ENCODE measurements at regions not wholly inside any gene's neighbourhood (a gene's known extent, or its start where the extent isn't known, plus 50 kb on each side); places are given as distances from the start of the nearest gene placed in this dataset.

GRCh38 chr14:101687756-101688546 is 73.6 kb upstream of the PPP2R5C start (continued):
- TF ChIP-seq, protein P1, sequence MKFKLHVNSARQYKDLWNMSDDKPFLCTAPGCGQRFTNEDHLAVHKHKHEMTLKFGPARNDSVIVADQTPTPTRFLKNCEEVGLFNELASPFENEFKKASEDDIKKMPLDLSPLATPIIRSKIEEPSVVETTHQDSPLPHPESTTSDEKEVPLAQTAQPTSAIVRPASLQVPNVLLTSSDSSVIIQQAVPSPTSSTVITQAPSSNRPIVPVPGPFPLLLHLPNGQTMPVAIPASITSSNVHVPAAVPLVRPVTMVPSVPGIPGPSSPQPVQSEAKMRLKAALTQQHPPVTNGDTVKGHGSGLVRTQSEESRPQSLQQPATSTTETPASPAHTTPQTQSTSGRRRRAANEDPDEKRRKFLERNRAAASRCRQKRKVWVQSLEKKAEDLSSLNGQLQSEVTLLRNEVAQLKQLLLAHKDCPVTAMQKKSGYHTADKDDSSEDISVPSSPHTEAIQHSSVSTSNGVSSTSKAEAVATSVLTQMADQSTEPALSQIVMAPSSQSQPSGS (CRISPR knock-in tag; IDR thresholded peaks at IDR 0.05) = no peak
- TF ChIP-seq HMG20B (CRISPR knock-in tag; IDR thresholded peaks at IDR 0.05) (no peak), ZKSCAN8 (CRISPR knock-in tag; IDR thresholded peaks at IDR 0.05) (0 out of 2 replicates have a peak, but pooled peaks have one; percentile 31), HOXB6 (CRISPR knock-in tag; IDR thresholded peaks at IDR 0.05; ENCODE audit: borderline replicate concordance) (no peak), COPS2 (conservative IDR thresholded peaks at IDR 0.05) (no peak), KLF1 (tag; IDR thresholded peaks at IDR 0.05) (no peak), NCOA6 (IDR thresholded peaks at IDR 0.05) (no peak), CBX5 (IDR thresholded peaks at IDR 0.05; ENCODE audit: borderline replicate concordance, low read depth) (no peak), CBX8 (IDR thresholded peaks at IDR 0.05; ENCODE audit: borderline replicate concordance, extremely low read depth, low read depth, low read length, poor library complexity, severe bottlenecking) (no peak), KDM1A (IDR thresholded peaks at IDR 0.05) (peak; percentile 67 to 70), FIP1L1 (IDR thresholded peaks at IDR 0.05; ENCODE audit: low read depth, low read length, poor library complexity, severe bottlenecking) (no peak), HEY1 (CRISPR knock-in tag; IDR thresholded peaks at IDR 0.05; ENCODE audit: borderline replicate concordance) (no peak), BRF1 (IDR thresholded peaks at IDR 0.05; ENCODE audit: borderline replicate concordance, extremely low read depth, insufficient read length) (no peak), NR2F6 (CRISPR knock-in tag; IDR thresholded peaks at IDR 0.05) (no peak), HNRNPUL1 (IDR thresholded peaks at IDR 0.05; ENCODE audit: low read length) (no peak)
- TF ChIP-seq, protein P2, sequence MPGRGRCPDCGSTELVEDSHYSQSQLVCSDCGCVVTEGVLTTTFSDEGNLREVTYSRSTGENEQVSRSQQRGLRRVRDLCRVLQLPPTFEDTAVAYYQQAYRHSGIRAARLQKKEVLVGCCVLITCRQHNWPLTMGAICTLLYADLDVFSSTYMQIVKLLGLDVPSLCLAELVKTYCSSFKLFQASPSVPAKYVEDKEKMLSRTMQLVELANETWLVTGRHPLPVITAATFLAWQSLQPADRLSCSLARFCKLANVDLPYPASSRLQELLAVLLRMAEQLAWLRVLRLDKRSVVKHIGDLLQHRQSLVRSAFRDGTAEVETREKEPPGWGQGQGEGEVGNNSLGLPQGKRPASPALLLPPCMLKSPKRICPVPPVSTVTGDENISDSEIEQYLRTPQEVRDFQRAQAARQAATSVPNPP (IDR thresholded peaks at IDR 0.05; ENCODE audit: borderline replicate concordance, insufficient read depth, insufficient read length) = no peak
- TF ChIP-seq, protein P3, sequence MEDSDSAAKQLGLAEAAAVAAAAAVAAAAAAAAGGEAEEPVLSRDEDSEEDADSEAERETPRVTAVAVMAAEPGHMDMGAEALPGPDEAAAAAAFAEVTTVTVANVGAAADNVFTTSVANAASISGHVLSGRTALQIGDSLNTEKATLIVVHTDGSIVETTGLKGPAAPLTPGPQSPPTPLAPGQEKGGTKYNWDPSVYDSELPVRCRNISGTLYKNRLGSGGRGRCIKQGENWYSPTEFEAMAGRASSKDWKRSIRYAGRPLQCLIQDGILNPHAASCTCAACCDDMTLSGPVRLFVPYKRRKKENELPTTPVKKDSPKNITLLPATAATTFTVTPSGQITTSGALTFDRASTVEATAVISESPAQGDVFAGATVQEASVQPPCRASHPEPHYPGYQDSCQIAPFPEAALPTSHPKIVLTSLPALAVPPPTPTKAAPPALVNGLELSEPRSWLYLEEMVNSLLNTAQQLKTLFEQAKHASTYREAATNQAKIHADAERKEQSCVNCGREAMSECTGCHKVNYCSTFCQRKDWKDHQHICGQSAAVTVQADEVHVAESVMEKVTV (CRISPR knock-in tag; IDR thresholded peaks at IDR 0.05) = no peak
- TF ChIP-seq, protein P4, sequence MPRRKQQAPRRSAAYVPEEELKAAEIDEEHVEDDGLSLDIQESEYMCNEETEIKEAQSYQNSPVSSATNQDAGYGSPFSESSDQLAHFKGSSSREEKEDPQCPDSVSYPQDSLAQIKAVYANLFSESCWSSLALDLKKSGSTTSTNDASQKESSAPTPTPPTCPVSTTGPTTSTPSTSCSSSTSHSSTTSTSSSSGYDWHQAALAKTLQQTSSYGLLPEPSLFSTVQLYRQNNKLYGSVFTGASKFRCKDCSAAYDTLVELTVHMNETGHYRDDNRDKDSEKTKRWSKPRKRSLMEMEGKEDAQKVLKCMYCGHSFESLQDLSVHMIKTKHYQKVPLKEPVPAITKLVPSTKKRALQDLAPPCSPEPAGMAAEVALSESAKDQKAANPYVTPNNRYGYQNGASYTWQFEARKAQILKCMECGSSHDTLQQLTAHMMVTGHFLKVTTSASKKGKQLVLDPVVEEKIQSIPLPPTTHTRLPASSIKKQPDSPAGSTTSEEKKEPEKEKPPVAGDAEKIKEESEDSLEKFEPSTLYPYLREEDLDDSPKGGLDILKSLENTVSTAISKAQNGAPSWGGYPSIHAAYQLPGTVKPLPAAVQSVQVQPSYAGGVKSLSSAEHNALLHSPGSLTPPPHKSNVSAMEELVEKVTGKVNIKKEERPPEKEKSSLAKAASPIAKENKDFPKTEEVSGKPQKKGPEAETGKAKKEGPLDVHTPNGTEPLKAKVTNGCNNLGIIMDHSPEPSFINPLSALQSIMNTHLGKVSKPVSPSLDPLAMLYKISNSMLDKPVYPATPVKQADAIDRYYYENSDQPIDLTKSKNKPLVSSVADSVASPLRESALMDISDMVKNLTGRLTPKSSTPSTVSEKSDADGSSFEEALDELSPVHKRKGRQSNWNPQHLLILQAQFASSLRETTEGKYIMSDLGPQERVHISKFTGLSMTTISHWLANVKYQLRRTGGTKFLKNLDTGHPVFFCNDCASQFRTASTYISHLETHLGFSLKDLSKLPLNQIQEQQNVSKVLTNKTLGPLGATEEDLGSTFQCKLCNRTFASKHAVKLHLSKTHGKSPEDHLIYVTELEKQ (CRISPR knock-in tag; IDR thresholded peaks at IDR 0.05) = peak; percentile 87

All from K562 (cell line).